Natural killer cell (primary cell): ENCODE measurements at regions not wholly inside any gene's neighbourhood (a gene's known extent, or its start where the extent isn't known, plus 50 kb on each side); places are given as distances from the start of the nearest gene placed in this dataset.

Source experiments
- ATAC-seq, 3 donors: fragments of 150-1000 bp in 2 of 3; fragments of 200-7000 bp in 1 of 3; cut with Tn5 transposase; 1 replicate in 1 of 3; 2 replicates in 2 of 3; pipeline ENCODE4 v1.10.0; 2021; ENCODE audit warnings: mild to moderate bottlenecking in 2 of 3, moderate library complexity in 2 of 3
- DNase-seq, 2 donors: peaks; one replicate each; pipeline versions ENCODE4 v3.0.0 to v3.0.0-alpha.2; 2013 to 2021; ENCODE audit warnings: mixed read lengths in 1 of 2
- H3K27ac ChIP-seq: one replicate; pipeline ENCODE4 v1.5.1; 2013; ENCODE audit warnings: mild to moderate bottlenecking, low read length
- H3K27me3 ChIP-seq: one replicate; pipeline ENCODE4 v1.6.1; 2013; ENCODE audit warnings: low read length; ENCODE audit not compliant: control insufficient read depth, insufficient read depth
- H3K36me3 ChIP-seq: one replicate; pipeline ENCODE4 v1.6.1; 2013; ENCODE audit warnings: low read length; ENCODE audit not compliant: control insufficient read depth, insufficient read depth
- H3K4me1 ChIP-seq: one replicate; pipeline ENCODE4 v1.6.1; 2013; ENCODE audit warnings: low read length; ENCODE audit not compliant: control insufficient read depth, insufficient read depth
- H3K4me3 ChIP-seq: one replicate; pipeline ENCODE4 v1.5.1; 2013; ENCODE audit warnings: low read length
- H3K9me3 ChIP-seq: one replicate; pipeline ENCODE4 v1.6.1; 2013; ENCODE audit warnings: low read length; ENCODE audit not compliant: control insufficient read depth, insufficient read depth
- H3K27ac Mint-ChIP-seq, 2 donors: one replicate each; pipeline ENCODE4 v1.8.0; 2022; ENCODE audit warnings: mild to moderate bottlenecking in 2 of 2, mixed read lengths in 2 of 2, moderate library complexity in 1 of 2
- H3K27me3 Mint-ChIP-seq, 2 donors: one replicate each; pipeline ENCODE4 v1.8.0; 2022; ENCODE audit warnings: low read depth in 2 of 2, mixed read lengths in 2 of 2
- H3K36me3 Mint-ChIP-seq: one replicate; pipeline ENCODE4 v1.8.0; 2022; ENCODE audit warnings: mixed read lengths
- H3K4me1 Mint-ChIP-seq, 2 donors: one replicate each; pipeline ENCODE4 v1.8.0; 2022; ENCODE audit warnings: mixed read lengths in 2 of 2
- H3K4me3 Mint-ChIP-seq: one replicate; pipeline ENCODE4 v1.8.0; 2022; ENCODE audit warnings: mild to moderate bottlenecking, moderate library complexity, mixed read lengths
- H3K9me3 Mint-ChIP-seq, 2 donors: one replicate each; pipeline ENCODE4 v1.8.0; 2022; ENCODE audit warnings: mixed read lengths in 2 of 2
- WGBS: methylation state at CpG from one replicate; pipeline ENCODE4 v1.1.7; 2013; ENCODE audit warnings: missing lambda C conversion rate; ENCODE audit not compliant: insufficient coverage; 5-methylcytosine and 5-hydroxymethylcytosine counted together
- intact Hi-C: fragments of 100-400 bp; cut with micrococcal nuclease; formaldehyde crosslinking; loops from one replicate; pipeline ENCODE4 v1.14.2; 2022
- TF ChIP-seq, protein P1 (sequence below): fragments of 200-600 bp; IDR thresholded peaks from one replicate; pipeline ENCODE4 v1.8.0; 2022; ENCODE audit warnings: antibody characterized with exemption

DNA sequence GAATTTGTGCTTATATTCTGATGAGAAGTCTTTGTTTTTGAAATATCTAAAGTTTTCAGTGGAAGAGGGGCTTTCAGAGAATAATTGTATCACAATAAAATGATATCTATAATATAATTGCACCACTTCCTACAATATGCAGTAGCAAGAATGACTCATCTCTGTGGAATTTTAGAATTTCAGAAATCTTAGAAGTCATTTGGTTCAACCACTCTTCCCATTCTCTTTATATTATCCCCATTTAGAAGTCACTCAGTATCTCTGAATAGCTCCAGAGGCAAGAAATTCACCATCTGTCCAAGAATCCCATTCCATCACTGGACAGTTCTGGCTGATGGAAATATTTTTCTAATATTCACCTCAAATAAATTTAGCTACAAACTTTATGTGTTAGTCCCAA lies 59.3 kb upstream of the CCDC68 start:
- no peaks in the 10 kb centered on the region for H3K27me3 ChIP-seq
- DNase-seq (no peak), ATAC-seq (no peak)
- no peak overlapping the region for H3K27ac ChIP-seq
- Mint-ChIP-seq H3K4me1 (no peaks in the 10 kb centered on the region), H3K27ac (no peak overlapping the region), H3K36me3 (no peaks in the 10 kb centered on the region), H3K4me3 (no peak overlapping the region), H3K9me3 (no peaks in the 10 kb centered on the region), H3K27me3 (peaks cover 4 to 36% of the 10 kb centered on the region in 2 donors)
- H3K4me1 ChIP-seq = no peaks in the 10 kb centered on the region
- intact Hi-C loops = no loop called here
- H3K4me3 ChIP-seq = no peak overlapping the region
- no peaks in the 10 kb centered on the region for H3K9me3 ChIP-seq
- no peaks in the 10 kb centered on the region for H3K36me3 ChIP-seq
- TF ChIP-seq, protein P1, sequence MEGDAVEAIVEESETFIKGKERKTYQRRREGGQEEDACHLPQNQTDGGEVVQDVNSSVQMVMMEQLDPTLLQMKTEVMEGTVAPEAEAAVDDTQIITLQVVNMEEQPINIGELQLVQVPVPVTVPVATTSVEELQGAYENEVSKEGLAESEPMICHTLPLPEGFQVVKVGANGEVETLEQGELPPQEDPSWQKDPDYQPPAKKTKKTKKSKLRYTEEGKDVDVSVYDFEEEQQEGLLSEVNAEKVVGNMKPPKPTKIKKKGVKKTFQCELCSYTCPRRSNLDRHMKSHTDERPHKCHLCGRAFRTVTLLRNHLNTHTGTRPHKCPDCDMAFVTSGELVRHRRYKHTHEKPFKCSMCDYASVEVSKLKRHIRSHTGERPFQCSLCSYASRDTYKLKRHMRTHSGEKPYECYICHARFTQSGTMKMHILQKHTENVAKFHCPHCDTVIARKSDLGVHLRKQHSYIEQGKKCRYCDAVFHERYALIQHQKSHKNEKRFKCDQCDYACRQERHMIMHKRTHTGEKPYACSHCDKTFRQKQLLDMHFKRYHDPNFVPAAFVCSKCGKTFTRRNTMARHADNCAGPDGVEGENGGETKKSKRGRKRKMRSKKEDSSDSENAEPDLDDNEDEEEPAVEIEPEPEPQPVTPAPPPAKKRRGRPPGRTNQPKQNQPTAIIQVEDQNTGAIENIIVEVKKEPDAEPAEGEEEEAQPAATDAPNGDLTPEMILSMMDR = no peak

DNA sequence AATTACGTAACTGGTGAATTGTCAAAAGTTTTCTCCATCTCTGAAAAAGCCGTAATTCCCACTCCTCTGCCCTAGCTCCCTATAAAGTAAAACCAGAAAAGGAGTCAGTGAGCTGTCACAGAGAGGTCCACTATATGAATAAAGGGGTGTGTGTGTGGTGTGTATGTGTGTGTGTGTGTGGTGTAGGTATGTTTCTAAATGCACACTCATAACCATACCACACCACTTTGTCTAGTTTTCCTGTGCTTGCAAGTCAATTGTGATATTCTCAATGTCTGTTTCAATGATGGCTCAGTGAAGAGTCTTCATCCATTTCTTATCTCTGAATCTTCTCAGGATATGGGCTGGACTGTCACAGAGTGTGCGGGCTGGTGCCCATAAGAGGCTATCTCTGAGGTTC lies 54.8 kb upstream of the CCDC68 start:
- H3K4me3 Mint-ChIP-seq = no peak overlapping the region
- no peaks in the 10 kb centered on the region for H3K4me1 ChIP-seq
- intact Hi-C loops = no loop called here
- peaks cover 10 to 32% of the 10 kb centered on the region in 2 donors for H3K27me3 Mint-ChIP-seq
- DNase-seq (no peak), ATAC-seq (no peak)
- H3K4me3 ChIP-seq = no peak overlapping the region
- 79% methylated on average over 1 of the region's 3 CpGs for WGBS
- H3K36me3 ChIP-seq = no peaks in the 10 kb centered on the region
- TF ChIP-seq, protein P1 = no peak
- H3K27ac Mint-ChIP-seq = no peak overlapping the region
- H3K36me3 Mint-ChIP-seq = no peaks in the 10 kb centered on the region
- H3K27me3 ChIP-seq = no peaks in the 10 kb centered on the region
- no peak overlapping the region for H3K27ac ChIP-seq
- H3K9me3 Mint-ChIP-seq = no peaks in the 10 kb centered on the region
- H3K4me1 Mint-ChIP-seq = no peaks in the 10 kb centered on the region
- H3K9me3 ChIP-seq = no peaks in the 10 kb centered on the region

- Mint-ChIP-seq H3K27me3 (peaks cover 8 to 30% of the 10 kb centered on the region in 2 donors), H3K4me3 (no peak overlapping the region), H3K27ac (no peak overlapping the region), H3K9me3 (no peaks in the 10 kb centered on the region), H3K4me1 (no peaks in the 10 kb centered on the region), H3K36me3 (no peaks in the 10 kb centered on the region)
- Histone ChIP-seq H3K36me3 (no peaks in the 10 kb centered on the region), H3K9me3 (no peaks in the 10 kb centered on the region), H3K4me1 (no peaks in the 10 kb centered on the region), H3K27me3 (no peaks in the 10 kb centered on the region), H3K4me3 (no peak overlapping the region), H3K27ac (no peak overlapping the region)
- DNase-seq (no peak), ATAC-seq (no peak)
- TF ChIP-seq, protein P1 = no peak
- intact Hi-C loops = no loop called here
These were observed 54.4 kb upstream of the CCDC68 start for GRCh38 chr18:55013685-55014084.

DNA sequence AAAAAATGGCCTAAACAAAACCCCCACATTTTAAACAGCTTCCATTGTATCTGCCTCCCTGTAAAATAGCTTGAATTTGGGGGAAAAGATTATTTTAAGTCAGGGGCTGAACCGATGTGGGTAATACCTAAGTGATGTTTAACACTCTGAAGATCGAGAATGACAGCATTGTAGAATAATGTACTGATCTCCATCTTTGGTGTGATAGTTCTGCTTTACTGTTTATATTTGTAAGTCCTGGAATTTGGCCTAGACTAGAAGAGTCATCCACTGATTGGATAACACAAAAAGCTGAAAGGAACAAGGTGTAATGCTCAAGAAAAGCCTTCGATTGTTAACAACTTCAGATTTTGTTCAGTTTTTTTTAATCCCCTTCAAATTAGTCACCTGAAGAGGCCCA lies 53.8 kb upstream of the CCDC68 start:
- H3K27ac Mint-ChIP-seq = no peak overlapping the region
- 84% methylated on average over 3 of the region's 3 CpGs for WGBS
- no peaks in the 10 kb centered on the region for H3K4me1 Mint-ChIP-seq
- ATAC-seq = no peak
- no peaks in the 10 kb centered on the region for H3K4me1 ChIP-seq
- no peak overlapping the region for H3K4me3 ChIP-seq
- no peaks in the 10 kb centered on the region for H3K9me3 ChIP-seq
- H3K27me3 Mint-ChIP-seq = peaks cover 14 to 32% of the 10 kb centered on the region in 2 donors
- DNase-seq = no peak
- TF ChIP-seq, protein P1 = no peak
- intact Hi-C loops = no loop called here
- H3K36me3 ChIP-seq = no peaks in the 10 kb centered on the region
- no peaks in the 10 kb centered on the region for H3K27me3 ChIP-seq
- H3K27ac ChIP-seq = no peak overlapping the region
- H3K9me3 Mint-ChIP-seq = no peaks in the 10 kb centered on the region
- H3K36me3 Mint-ChIP-seq = no peaks in the 10 kb centered on the region
- no peak overlapping the region for H3K4me3 Mint-ChIP-seq
